ENCODE measurements at regions not wholly inside any gene's neighbourhood (a gene's known extent, or its start where the extent isn't known, plus 50 kb on each side); places are given as distances from the start of the nearest gene placed in this dataset.
"Not testable (repeated sequence)": the region's sequence is repeated elsewhere in the genome, so short reads cannot be mapped to it uniquely, and the experiment has no call there.

DNA sequence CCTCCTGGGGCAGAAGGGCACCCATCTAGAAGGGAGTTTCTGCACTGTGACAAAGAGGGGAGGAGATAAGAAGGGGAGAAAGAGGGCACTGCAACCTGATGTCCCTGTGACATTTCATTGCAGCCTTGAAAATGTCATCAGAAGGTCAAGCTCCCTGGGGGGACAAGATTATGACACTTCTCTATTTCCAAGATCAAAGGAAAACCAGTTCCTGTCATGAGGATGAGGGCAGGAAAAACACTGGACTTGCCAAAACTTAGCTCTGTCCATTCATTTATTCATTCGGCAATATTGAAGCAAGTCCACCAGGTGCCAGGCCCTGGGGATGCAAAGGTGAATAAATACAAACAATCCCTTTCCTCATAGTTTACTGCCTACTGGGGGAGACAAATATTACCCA, 138.4 kb upstream of the CDKN3 start:
- no peak for TF ChIP-seq POLR2A (IDR thresholded peaks at IDR 0.05)
- no peak for TF ChIP-seq POLR2AphosphoS5 (IDR thresholded peaks at IDR 0.05)
- TF ChIP-seq, protein P1, sequence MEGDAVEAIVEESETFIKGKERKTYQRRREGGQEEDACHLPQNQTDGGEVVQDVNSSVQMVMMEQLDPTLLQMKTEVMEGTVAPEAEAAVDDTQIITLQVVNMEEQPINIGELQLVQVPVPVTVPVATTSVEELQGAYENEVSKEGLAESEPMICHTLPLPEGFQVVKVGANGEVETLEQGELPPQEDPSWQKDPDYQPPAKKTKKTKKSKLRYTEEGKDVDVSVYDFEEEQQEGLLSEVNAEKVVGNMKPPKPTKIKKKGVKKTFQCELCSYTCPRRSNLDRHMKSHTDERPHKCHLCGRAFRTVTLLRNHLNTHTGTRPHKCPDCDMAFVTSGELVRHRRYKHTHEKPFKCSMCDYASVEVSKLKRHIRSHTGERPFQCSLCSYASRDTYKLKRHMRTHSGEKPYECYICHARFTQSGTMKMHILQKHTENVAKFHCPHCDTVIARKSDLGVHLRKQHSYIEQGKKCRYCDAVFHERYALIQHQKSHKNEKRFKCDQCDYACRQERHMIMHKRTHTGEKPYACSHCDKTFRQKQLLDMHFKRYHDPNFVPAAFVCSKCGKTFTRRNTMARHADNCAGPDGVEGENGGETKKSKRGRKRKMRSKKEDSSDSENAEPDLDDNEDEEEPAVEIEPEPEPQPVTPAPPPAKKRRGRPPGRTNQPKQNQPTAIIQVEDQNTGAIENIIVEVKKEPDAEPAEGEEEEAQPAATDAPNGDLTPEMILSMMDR (IDR thresholded peaks at IDR 0.05) = no peak
- intact Hi-C loops (cut with DNase I; ENCODE audit: low total_unique reads) = no loop called here
- DNase-seq (ENCODE audit: low spot score in 2 of 2) = no peak

DNA sequence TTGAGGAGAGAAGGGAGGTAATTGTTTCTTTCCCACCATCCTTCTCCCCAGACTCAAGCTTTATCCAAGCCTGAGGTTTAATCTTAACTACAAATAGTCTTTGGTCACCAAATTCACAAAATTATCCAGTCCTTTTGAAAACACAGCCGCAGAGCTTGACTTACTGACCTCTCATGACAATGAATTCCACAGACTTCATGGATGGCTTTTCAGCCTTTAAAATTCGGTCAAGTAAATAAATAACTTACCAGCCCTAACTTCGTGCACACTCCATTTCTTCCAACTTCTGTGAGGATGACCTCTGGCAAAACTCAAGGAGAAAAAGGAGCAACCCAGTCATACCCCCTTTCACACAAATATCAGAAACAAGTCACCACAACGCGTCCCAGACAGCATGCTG, 137.0 kb upstream of the CDKN3 start:
- H3K36me3 ChIP-seq = no peaks in the 10 kb centered on the region
- no peaks in the 10 kb centered on the region for H3K27me3 ChIP-seq
- H3K9me3 ChIP-seq = no peaks in the 10 kb centered on the region
- no peaks in the 10 kb centered on the region for H3K4me1 ChIP-seq
- no peak for TF ChIP-seq POLR2A (IDR thresholded peaks at IDR 0.05)
- TF ChIP-seq, protein P1 (IDR thresholded peaks at IDR 0.05) = no peak
- TF ChIP-seq POLR2AphosphoS5 (IDR thresholded peaks at IDR 0.05) = no peak
- H3K4me3 ChIP-seq = no peak overlapping the region
- intact Hi-C loops (cut with DNase I; ENCODE audit: low total_unique reads) = no loop called here
- DNase-seq (ENCODE audit: low spot score in 2 of 2) = no peak
- H3K27ac ChIP-seq = no peak overlapping the region

More for the DNA sequence above, 138.4 kb upstream of the CDKN3 start:
- Histone ChIP-seq H3K27me3 (no peaks in the 10 kb centered on the region), H3K9me3 (no peaks in the 10 kb centered on the region), H3K27ac (no peak overlapping the region), H3K36me3 (no peaks in the 10 kb centered on the region), H3K4me3 (no peak overlapping the region), H3K4me1 (no peaks in the 10 kb centered on the region)

DNA sequence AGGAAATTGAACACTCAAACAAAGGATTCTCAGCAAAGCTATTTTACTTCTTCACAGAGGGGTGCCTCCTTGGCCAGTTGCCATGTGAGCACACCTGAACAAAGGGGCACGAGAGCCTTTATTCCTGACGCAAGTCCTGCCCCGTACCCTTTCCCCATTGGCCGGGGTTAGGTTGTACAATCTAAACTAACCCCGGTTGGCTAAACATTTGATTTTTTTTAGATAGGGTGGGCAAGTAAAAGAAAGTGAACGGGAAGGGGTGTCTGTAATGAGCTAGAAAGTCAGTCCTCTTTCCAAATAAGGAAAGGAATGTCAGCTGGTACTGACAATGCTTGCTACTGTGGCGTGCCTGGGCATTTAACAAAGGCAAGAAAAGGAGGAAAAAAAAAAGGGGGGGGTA, 135.5 kb upstream of the CDKN3 start:
- Histone ChIP-seq H3K4me1 (no peaks in the 10 kb centered on the region), H3K36me3 (no peaks in the 10 kb centered on the region), H3K27ac (no peak overlapping the region), H3K4me3 (no peak overlapping the region), H3K9me3 (no peaks in the 10 kb centered on the region), H3K27me3 (no peaks in the 10 kb centered on the region)
- DNase-seq (ENCODE audit: low spot score in 2 of 2) = no peak
- intact Hi-C loops (cut with DNase I; ENCODE audit: low total_unique reads) = no loop called here
- TF ChIP-seq POLR2AphosphoS5 (IDR thresholded peaks at IDR 0.05) (no peak), POLR2A (IDR thresholded peaks at IDR 0.05) (no peak)
- TF ChIP-seq, protein P1 (IDR thresholded peaks at IDR 0.05) = no peak

DNA sequence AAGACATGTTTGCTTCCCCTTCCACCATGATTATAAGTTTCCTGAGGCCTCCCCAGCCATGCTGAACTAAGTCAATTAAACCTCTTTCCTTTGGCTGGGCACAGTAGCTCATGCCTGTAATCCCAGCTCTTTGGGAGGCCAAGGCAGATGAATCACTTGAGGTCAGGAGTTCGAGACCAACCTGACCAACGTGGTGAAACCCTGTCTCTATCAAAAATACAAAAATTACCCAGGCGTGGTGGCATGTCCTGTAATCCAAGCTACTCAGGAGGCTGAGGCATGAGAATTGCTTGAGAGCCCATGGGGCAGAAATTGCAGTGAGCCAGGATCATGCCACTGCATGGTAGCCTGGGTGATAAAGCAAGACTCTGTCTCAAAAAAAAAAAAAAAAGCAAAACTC, 130.2 kb upstream of the CDKN3 start:
- intact Hi-C loops (cut with DNase I; ENCODE audit: low total_unique reads); H3K4me1 ChIP-seq; H3K9me3 ChIP-seq; H3K27ac ChIP-seq; H3K36me3 ChIP-seq; DNase-seq (ENCODE audit: low spot score in 2 of 2); H3K27me3 ChIP-seq; H3K4me3 ChIP-seq: not testable (repeated sequence)

DNA sequence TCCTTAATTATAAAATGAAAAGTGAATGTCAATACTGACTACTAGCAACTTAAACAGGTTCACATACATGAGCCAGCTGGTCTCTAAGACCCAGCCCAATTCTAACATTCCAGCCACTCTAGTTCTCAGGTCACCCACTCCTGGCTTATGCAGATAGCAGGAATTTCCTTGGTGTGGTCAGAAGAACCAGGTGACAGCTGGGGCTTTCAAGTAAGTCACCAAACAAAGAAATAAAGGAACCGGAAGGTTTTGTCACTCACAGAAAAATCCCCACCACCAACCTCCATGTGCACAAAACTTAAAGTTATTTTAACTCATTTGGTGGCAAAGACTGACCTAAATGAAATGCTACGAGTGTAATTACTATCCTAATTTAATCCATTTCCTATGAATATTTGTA, 129.6 kb upstream of the CDKN3 start:
- Histone ChIP-seq H3K4me3 (no peak overlapping the region), H3K9me3 (no peaks in the 10 kb centered on the region), H3K36me3 (no peaks in the 10 kb centered on the region), H3K4me1 (no peaks in the 10 kb centered on the region), H3K27ac (no peak overlapping the region), H3K27me3 (no peaks in the 10 kb centered on the region)
- no peak for DNase-seq (ENCODE audit: low spot score in 2 of 2)
- TF ChIP-seq, protein P1 (IDR thresholded peaks at IDR 0.05) = no peak
- TF ChIP-seq POLR2A (IDR thresholded peaks at IDR 0.05) (no peak), POLR2AphosphoS5 (IDR thresholded peaks at IDR 0.05) (no peak)
- intact Hi-C loops (cut with DNase I; ENCODE audit: low total_unique reads) = no loop called here
